ENCODE measurements at regions not wholly inside any gene's neighbourhood (a gene's known extent, or its start where the extent isn't known, plus 50 kb on each side); places are given as distances from the start of the nearest gene placed in this dataset.
A peak's percentile ranks its signal among the peaks of the same experiment; 100 is the strongest.
"Not testable (repeated sequence)": the region's sequence is repeated elsewhere in the genome, so short reads cannot be mapped to it uniquely, and the experiment has no call there.

GRCh38 chr15:96147267-96147666, 183.2 kb upstream of the NR2F2 start:
- H3K4me3 ChIP-seq, result no peak overlapping the region
- intact Hi-C loops (cut with DNase I), result no loop called here
- no peak for ATAC-seq

GRCh38 chr15:96150254-96150653, 180.2 kb upstream of the NR2F2 start:
- TF ChIP-seq CTCF (IDR thresholded peaks at IDR 0.05), result no peak
- Histone ChIP-seq H3K36me3 (no peaks in the 10 kb centered on the region), H3K27me3 (ENCODE audit: low read depth) (no peaks in the 10 kb centered on the region), H3K4me1 (no peaks in the 10 kb centered on the region), H3K9me3 (no peaks in the 10 kb centered on the region), H3K27ac (no peak overlapping the region), H3K4me3 (no peak overlapping the region)
- no peak for DNase-seq
- intact Hi-C loops (cut with DNase I), result no loop called here
- no peak for ATAC-seq

More at GRCh38 chr15:96147267-96147666, 183.2 kb upstream of the NR2F2 start:
- no peaks in the 10 kb centered on the region for H3K27me3 ChIP-seq (ENCODE audit: low read depth)
- no peak overlapping the region for H3K27ac ChIP-seq
- no peaks in the 10 kb centered on the region for H3K9me3 ChIP-seq
- DNase-seq, result no peak
- no peaks in the 10 kb centered on the region for H3K4me1 ChIP-seq
- no peak for TF ChIP-seq CTCF (IDR thresholded peaks at IDR 0.05)
- no peaks in the 10 kb centered on the region for H3K36me3 ChIP-seq

- H3K27ac ChIP-seq; intact Hi-C loops (cut with DNase I); H3K4me3 ChIP-seq; ATAC-seq; H3K36me3 ChIP-seq; H3K27me3 ChIP-seq (ENCODE audit: low read depth); H3K9me3 ChIP-seq; H3K4me1 ChIP-seq; DNase-seq: not testable (repeated sequence)
These were observed 178.8 kb upstream of the NR2F2 start for GRCh38 chr15:96151749-96152148.

GRCh38 chr15:96153929-96154328, 176.6 kb upstream of the NR2F2 start:
- no peak for TF ChIP-seq CTCF (IDR thresholded peaks at IDR 0.05)
- intact Hi-C loops (cut with DNase I), result no loop called here
- no peak overlapping the region for H3K4me3 ChIP-seq

GRCh38 chr15:96158938-96159337, 171.6 kb upstream of the NR2F2 start:
- Histone ChIP-seq H3K9me3 (no peaks in the 10 kb centered on the region), H3K27ac (no peak overlapping the region), H3K4me3 (no peak overlapping the region), H3K4me1 (no peaks in the 10 kb centered on the region), H3K27me3 (ENCODE audit: low read depth) (no peaks in the 10 kb centered on the region), H3K36me3 (no peaks in the 10 kb centered on the region)
- no peak for TF ChIP-seq CTCF (IDR thresholded peaks at IDR 0.05)
- intact Hi-C loops (cut with DNase I), result no loop called here
- DNase-seq (no peak), ATAC-seq (no peak)

More at GRCh38 chr15:96153929-96154328, 176.6 kb upstream of the NR2F2 start:
- no peak for DNase-seq
- Histone ChIP-seq H3K36me3 (no peaks in the 10 kb centered on the region), H3K27me3 (ENCODE audit: low read depth) (no peaks in the 10 kb centered on the region), H3K4me1 (no peaks in the 10 kb centered on the region), H3K9me3 (no peaks in the 10 kb centered on the region), H3K27ac (no peak overlapping the region)
- ATAC-seq, result no peak

- no peak overlapping the region for H3K4me3 ChIP-seq
- DNase-seq (no peak), ATAC-seq (no peak)
- no peaks in the 10 kb centered on the region for H3K9me3 ChIP-seq
- H3K36me3 ChIP-seq, result no peaks in the 10 kb centered on the region
- no peak for TF ChIP-seq CTCF (IDR thresholded peaks at IDR 0.05)
- intact Hi-C loops (cut with DNase I), result no loop called here
- no peaks in the 10 kb centered on the region for H3K27me3 ChIP-seq (ENCODE audit: low read depth)
- H3K27ac ChIP-seq, result peak overlapping the region; percentile 28
- no peaks in the 10 kb centered on the region for H3K4me1 ChIP-seq
These were observed 170.2 kb upstream of the NR2F2 start for GRCh38 chr15:96160269-96160668.

Data from lower lobe of right lung (tissue), 2 donors.